ENCODE measurements at regions not wholly inside any gene's neighbourhood (a gene's known extent, or its start where the extent isn't known, plus 50 kb on each side); places are given as distances from the start of the nearest gene placed in this dataset.
"Not testable (repeated sequence)": the region's sequence is repeated elsewhere in the genome, so short reads cannot be mapped to it uniquely, and the experiment has no call there.

DNA sequence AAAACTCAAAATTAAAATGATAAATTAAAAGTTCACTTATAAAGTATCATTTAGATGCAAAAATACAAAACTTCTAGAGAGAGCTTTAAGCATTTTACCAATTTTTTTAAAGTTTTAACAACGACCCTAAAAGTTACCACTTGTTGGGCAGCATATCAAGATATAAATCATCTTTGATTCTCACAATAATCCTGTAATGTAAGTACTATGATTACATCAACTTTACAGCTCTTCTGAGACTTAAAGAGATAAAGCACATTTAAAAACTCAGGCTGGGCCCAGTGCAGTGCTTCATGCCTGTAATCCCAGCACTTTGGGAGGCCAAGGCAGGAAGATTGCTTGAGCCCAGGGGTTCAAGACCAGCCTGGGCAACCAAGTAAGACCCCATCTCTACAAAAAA, 202.7 kb upstream of the GPC6 start:
- DNase-seq: no peak

DNA sequence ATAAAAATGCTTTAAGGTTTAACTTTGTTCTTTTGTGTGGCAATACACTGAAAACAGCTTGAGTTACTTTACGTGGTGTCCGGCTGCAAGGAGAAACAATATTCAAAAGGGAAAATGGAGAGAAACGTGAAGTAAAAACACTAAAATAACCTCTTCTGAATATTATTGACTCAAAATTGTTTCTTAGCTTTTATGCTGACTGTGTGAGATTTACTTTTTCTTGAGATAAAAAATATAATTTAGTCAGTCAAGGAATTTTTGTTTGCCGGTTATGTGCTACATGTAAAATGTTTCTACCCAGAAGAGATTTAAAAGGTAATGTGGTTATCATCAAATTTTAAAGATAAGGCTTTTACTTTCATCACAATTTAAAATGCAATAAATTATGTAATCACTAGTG, 200.6 kb upstream of the GPC6 start:
- DNase-seq: no peak

GRCh38 chr13:93029536-93029935, 197.1 kb upstream of the GPC6 start:
- no peak for DNase-seq

DNA sequence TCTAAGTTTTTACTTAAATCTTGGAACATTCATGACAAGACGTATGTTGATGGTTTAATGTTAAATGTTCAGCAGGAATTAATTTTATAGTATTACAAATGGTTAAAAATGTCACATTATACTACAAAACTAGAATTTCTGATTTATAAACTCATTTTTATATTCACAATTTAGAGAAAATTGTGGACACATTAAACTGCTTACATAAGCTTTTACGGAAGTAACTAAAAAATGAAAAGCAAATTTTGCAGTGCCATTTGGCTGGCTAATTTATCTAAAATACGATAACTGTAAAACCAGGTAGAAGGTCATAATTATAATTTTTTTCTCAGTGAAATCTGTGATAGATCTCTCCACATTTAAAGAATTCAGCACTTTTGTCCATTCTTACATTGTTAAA, 190.2 kb upstream of the GPC6 start:
- no peak for DNase-seq

- DNase-seq: no peak
Observed at GRCh38 chr13:93037780-93038179, 188.8 kb upstream of the GPC6 start.

DNA sequence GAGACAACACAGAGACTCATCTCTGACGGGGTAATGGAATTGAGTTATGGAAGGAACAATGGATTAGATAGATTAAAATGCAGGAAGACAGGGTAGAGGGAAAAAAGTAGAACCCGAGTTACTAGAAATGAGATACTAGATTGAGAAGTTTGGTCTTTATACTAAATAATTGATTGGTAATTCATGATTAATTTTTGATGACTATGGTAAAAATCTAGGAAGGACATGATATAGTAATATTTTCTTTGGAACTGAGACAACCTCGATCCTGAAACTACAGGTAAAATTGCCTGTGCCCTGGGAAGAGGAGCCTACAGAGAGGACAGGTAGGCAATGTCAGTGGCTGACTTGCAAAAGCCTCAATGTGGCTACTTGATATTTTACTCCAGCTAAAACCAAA, 188.4 kb upstream of the GPC6 start:
- DNase-seq: no peak

DNA sequence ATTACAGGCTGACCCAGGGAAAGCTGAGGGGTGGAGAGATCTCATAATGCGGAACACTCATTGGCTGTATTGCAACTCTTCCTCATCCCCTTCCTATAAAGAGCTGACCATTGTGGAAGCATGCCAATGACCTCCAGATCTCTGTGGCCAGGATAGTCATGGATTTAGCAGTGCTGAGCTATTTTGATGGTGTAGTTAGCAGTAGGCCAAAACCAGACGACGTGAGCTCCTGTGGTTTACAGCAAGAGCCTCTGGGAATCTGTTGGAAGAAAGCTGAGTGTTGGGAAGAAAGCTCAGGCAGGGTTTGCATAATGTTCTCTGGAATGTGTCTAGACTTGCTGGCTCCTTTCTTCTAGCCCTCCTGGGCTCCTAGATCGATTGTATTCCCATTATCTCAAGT, 187.5 kb upstream of the GPC6 start:
- no peak for DNase-seq

GRCh38 chr13:93041566-93041965, 185.0 kb upstream of the GPC6 start:
- not testable (repeated sequence) for DNase-seq

DNA sequence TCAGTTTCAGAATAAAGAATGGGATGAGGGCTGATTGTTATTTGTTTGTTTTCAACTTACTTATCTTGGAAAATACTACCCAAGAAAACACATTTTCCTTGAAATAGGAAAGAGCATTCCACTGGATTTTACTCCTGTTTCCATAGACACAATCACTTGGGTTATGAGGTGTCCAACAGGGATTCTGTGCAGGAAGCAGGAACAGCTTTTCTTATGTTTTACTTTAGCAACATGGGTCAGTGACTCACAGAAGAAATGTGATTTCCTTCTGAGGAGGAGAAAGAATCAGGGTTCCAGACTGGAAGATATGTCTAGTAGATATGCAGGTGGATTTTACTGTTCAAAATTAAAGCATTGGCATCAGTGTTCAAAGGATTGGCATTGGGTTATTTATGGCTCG, 180.8 kb upstream of the GPC6 start:
- DNase-seq: no peak

DNA sequence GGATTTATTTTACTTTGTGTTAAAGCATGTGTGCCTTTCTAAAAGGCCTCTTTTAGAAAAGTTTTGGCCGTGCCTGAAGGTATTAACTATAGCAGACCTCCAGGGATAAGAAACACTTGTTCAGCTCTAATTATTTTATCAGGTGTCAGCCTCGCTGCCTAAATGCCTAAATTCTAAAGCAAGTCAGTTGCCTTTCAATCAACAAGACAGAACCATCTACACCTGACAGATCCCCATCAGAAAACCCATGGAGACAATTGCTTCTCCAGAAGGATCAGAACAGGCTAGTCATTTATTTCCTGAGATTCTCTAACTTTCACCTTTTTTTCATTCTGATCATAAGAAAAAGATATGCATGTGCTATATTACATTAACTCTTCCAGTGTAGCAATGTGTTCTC, 171.4 kb upstream of the GPC6 start:
- DNase-seq: no peak

GRCh38 chr13:93058301-93058700, 168.3 kb upstream of the GPC6 start:
- no peak for DNase-seq

GRCh38 chr13:93060144-93060543, 166.5 kb upstream of the GPC6 start:
- DNase-seq: no peak

DNA sequence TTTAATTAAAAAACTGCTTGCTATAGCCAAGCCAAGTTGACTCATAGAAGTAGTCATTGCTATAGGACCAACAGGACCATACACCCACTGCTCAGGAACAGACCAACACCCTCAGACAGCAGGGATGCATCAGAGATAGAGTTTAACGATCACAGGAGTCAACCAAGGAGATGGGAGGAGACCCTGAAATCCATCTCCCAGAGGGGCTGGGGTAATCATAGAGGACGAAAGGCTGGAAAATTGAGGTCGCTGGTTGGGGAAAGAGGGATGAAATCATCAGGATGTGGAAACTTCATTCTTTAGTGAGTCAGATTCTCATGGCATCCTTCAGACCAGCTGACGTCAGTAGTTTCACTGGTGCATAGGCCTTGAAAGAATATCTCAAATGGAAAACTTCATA, 160.4 kb upstream of the GPC6 start:
- no peak for DNase-seq

GRCh38 chr13:93079294-93079693, 147.3 kb upstream of the GPC6 start:
- no peak for DNase-seq

GRCh38 chr13:93080166-93080565, 146.4 kb upstream of the GPC6 start:
- no peak for DNase-seq

- DNase-seq: peak; percentile 87
Observed at GRCh38 chr13:93080587-93080986, 146.0 kb upstream of the GPC6 start.

DNA sequence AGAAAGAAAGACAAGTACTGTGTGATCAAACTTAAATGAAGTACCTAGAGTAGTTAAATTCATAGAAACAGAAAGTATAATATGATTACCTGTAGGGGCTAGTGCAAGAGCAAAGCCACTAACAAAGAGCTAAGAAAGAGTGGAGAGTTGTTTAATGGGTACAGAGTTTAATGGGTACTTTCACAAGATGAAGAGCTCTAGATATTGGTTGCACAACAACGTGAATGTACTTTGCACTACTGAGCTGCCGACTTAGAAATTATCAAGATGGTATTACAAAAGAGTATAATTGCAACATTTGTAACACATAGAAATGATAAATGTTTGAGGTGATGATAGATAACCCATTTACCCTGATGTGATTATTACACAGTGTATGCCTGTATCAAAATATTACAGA, 140.3 kb upstream of the GPC6 start:
- no peak for DNase-seq

GRCh38 chr13:93098972-93099371, 127.6 kb upstream of the GPC6 start:
- DNase-seq: no peak

- DNase-seq: no peak
Observed at GRCh38 chr13:93101226-93101734, 125.3 kb upstream of the GPC6 start.

GRCh38 chr13:93104270-93104669, 122.3 kb upstream of the GPC6 start:
- DNase-seq: no peak

DNA sequence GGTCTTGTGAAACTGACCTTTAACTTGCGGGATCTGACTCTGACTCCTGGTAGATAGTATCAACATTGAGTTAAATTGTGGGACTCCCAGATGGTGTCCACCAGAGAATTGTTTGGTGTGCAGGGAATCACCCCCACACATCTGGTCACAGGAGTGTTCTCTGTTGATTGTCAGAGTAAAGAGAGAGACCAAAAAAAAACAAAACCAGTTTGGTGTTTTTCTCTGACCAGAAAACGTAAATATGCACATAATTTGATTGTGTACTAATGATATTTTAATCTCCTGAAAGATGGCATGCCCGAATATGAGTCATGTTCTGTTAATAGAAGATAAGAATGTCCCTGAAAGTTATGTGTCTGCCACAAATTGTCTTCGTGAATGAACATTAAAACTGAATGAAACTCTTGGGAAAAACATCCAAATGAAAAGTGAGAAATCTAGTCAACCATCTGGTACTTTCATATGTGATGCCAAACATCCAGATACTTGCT, 118.5 kb upstream of the GPC6 start:
- no peak for DNase-seq

- DNase-seq: peak; percentile 15
Observed at GRCh38 chr13:93116809-93117208, 109.8 kb upstream of the GPC6 start.

GRCh38 chr13:93118081-93118615, 108.5 kb upstream of the GPC6 start:
- DNase-seq: no peak

GRCh38 chr13:93140912-93141311, 85.7 kb upstream of the GPC6 start:
- no peak for DNase-seq

- no peak for DNase-seq
Observed at GRCh38 chr13:93144031-93144430, 82.6 kb upstream of the GPC6 start.

- no peak for DNase-seq
Observed at GRCh38 chr13:93145199-93145598, 81.4 kb upstream of the GPC6 start.
